ENCODE measurements at regions not wholly inside any gene's neighbourhood (a gene's known extent, or its start where the extent isn't known, plus 50 kb on each side); places are given as distances from the start of the nearest gene placed in this dataset.

DNA sequence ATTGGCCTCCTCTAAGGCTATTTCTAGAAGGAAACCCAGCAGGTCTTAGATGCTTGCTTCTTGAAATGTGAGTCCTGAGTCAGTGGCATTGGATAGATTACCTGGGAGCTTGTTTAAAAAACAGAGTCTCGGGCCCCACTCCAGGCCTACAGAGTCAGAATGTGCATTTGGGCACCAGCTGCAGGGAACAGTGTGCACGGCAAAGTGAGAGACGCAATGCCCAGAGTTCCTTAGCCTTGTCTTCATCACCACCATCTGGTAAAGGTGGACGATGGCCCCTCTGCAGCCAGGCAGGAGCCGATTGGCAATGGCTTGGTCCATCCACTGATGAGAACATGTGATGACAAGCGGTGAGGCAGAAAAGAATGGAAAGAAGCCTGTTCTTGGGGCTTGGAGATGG, 102.1 kb upstream of the TSC22D1 start:
- TF ChIP-seq SMARCA5 (IDR thresholded peaks at IDR 0.05): no peak
- TF ChIP-seq GABPA (tag; conservative IDR thresholded peaks at IDR 0.05; ENCODE audit: low read depth): no peak
- TF ChIP-seq ZBTB33 (CRISPR knock-in tag; IDR thresholded peaks at IDR 0.05): no peak
- TF ChIP-seq RAD21 (CRISPR knock-in tag; conservative IDR thresholded peaks at IDR 0.05 in 1 of 2, IDR thresholded peaks at IDR 0.05 in 1 of 2): no peak
- no peak for TF ChIP-seq NR2C1 (IDR thresholded peaks at IDR 0.05)
- no peak for TF ChIP-seq NR2C1 (tag; IDR thresholded peaks at IDR 0.05)
- no peak for TF ChIP-seq E2F3 (CRISPR knock-in tag; IDR thresholded peaks at IDR 0.05)
- no peak for TF ChIP-seq CTCF (IDR thresholded peaks at IDR 0.05 in 2 of 3, conservative IDR thresholded peaks at IDR 0.05 in 1 of 3; ENCODE audit: insufficient read depth in 2 of 3, low read depth in 1 of 3, low read length in 3 of 3)
- TF ChIP-seq HSF4 (CRISPR knock-in tag; IDR thresholded peaks at IDR 0.05; ENCODE audit: borderline replicate concordance): no peak
- TF ChIP-seq, protein P1, sequence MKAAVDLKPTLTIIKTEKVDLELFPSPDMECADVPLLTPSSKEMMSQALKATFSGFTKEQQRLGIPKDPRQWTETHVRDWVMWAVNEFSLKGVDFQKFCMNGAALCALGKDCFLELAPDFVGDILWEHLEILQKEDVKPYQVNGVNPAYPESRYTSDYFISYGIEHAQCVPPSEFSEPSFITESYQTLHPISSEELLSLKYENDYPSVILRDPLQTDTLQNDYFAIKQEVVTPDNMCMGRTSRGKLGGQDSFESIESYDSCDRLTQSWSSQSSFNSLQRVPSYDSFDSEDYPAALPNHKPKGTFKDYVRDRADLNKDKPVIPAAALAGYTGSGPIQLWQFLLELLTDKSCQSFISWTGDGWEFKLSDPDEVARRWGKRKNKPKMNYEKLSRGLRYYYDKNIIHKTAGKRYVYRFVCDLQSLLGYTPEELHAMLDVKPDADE (conservative IDR thresholded peaks at IDR 0.05; ENCODE audit: control insufficient read depth, low read depth, low read length): no peak
- TF ChIP-seq ZNF232 (CRISPR knock-in tag; IDR thresholded peaks at IDR 0.05): no peak
- no peak for TF ChIP-seq EP300 (IDR thresholded peaks at IDR 0.05; ENCODE audit: low read length)
- TF ChIP-seq ETV6 (IDR thresholded peaks at IDR 0.05; ENCODE audit: borderline replicate concordance in 1 of 2, low read depth in 2 of 2, low read length in 1 of 2): no peak
- no peak for TF ChIP-seq ETV6 (CRISPR knock-in tag; IDR thresholded peaks at IDR 0.05; ENCODE audit: borderline replicate concordance)
